SK-N-SH treated with all-trans-retinoic acid at 6 μM for 48 hours (cell line): ENCODE measurements at regions not wholly inside any gene's neighbourhood (a gene's known extent, or its start where the extent isn't known, plus 50 kb on each side); places are given as distances from the start of the nearest gene placed in this dataset.

Experiments used
- ARNTL ChIP-seq: fragments of 450-650 bp; formaldehyde crosslinking; IDR thresholded peaks from 2 replicates; pipeline ENCODE4 v1.5.0; 2020; ENCODE audit warnings: low read depth, mild to moderate bottlenecking, moderate library complexity, borderline replicate concordance
- BACH2 ChIP-seq: fragments of 250-450 bp; sonication (Bioruptor Pico); IDR thresholded peaks from 2 replicates; pipeline ENCODE4 v1.9.0; 2021; ENCODE audit warnings: mild to moderate bottlenecking, borderline replicate concordance
- CREB5 ChIP-seq: fragments of 250-450 bp; sonication (Bioruptor Pico); IDR thresholded peaks from 2 replicates; pipeline ENCODE4 v1.5.1; 2020; ENCODE audit warnings: low read depth, mild to moderate bottlenecking, moderate library complexity
- CSDC2 ChIP-seq: fragments of 250-450 bp; sonication (Bioruptor Pico); IDR thresholded peaks from 2 replicates; pipeline ENCODE4 v1.5.0; 2020; ENCODE audit warnings: mild to moderate bottlenecking, moderate library complexity
- ESRRG ChIP-seq: fragments of 250-450 bp; sonication (Bioruptor Pico); IDR thresholded peaks from 2 replicates; pipeline ENCODE4 v1.6.1; 2021; ENCODE audit warnings: mild to moderate bottlenecking
- ISL1 ChIP-seq: fragments of 250-450 bp; sonication (Bioruptor Pico); IDR thresholded peaks from 2 replicates; pipeline ENCODE4 v2.1.2; 2022; ENCODE audit warnings: mild to moderate bottlenecking, moderate library complexity
- ZNF8 ChIP-seq: fragments of 450-650 bp; formaldehyde crosslinking; IDR thresholded peaks from 2 replicates; pipeline ENCODE4 v1.5.0; 2020; ENCODE audit warnings: mild to moderate bottlenecking, moderate library complexity
- TF ChIP-seq, protein P1 (sequence below): fragments of 250-450 bp; sonication (Bioruptor Pico); IDR thresholded peaks from 2 replicates; pipeline ENCODE4 v1.8.0; 2020; ENCODE audit warnings: mild to moderate bottlenecking, moderate library complexity, borderline replicate concordance

- TF ChIP-seq CREB5 (CRISPR knock-in tag) (no peak), ISL1 (no peak), ARNTL (CRISPR knock-in tag) (no peak), ZNF8 (CRISPR knock-in tag) (no peak), CSDC2 (CRISPR knock-in tag) (no peak), ESRRG (CRISPR knock-in tag) (no peak), BACH2 (no peak)
- TF ChIP-seq, protein P1, sequence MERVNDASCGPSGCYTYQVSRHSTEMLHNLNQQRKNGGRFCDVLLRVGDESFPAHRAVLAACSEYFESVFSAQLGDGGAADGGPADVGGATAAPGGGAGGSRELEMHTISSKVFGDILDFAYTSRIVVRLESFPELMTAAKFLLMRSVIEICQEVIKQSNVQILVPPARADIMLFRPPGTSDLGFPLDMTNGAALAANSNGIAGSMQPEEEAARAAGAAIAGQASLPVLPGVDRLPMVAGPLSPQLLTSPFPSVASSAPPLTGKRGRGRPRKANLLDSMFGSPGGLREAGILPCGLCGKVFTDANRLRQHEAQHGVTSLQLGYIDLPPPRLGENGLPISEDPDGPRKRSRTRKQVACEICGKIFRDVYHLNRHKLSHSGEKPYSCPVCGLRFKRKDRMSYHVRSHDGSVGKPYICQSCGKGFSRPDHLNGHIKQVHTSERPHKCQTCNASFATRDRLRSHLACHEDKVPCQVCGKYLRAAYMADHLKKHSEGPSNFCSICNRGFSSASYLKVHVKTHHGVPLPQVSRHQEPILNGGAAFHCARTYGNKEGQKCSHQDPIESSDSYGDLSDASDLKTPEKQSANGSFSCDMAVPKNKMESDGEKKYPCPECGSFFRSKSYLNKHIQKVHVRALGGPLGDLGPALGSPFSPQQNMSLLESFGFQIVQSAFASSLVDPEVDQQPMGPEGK (CRISPR knock-in tag), result no peak
These were observed 81.1 kb upstream of the CD302 start for GRCh38 chr2:159879051-159879604.
